Suprapubic skin (tissue), 4 donors: ENCODE measurements at regions not wholly inside any gene's neighbourhood (a gene's known extent, or its start where the extent isn't known, plus 50 kb on each side); places are given as distances from the start of the nearest gene placed in this dataset.

Experiments
- DNase-seq, 2 donors: peaks; one replicate each; pipeline ENCODE4 v3.0.0-alpha.2; 2019; ENCODE audit warnings: low spot score in 2 of 2
- H3K27ac ChIP-seq: fragments of 200-600 bp; sonication (generic); one replicate; pipeline ENCODE4 v1.5.1; 2019
- H3K27me3 ChIP-seq: fragments of 200-600 bp; sonication (generic); one replicate; pipeline ENCODE4 v1.5.1; 2019
- H3K36me3 ChIP-seq: fragments of 200-600 bp; sonication (generic); one replicate; pipeline ENCODE4 v1.5.1; 2019
- H3K4me1 ChIP-seq: fragments of 200-600 bp; sonication (generic); one replicate; pipeline ENCODE4 v1.5.1; 2019
- H3K4me3 ChIP-seq: fragments of 200-600 bp; sonication (generic); one replicate; pipeline ENCODE4 v1.5.1; 2019; ENCODE audit warnings: mild to moderate bottlenecking
- H3K9me3 ChIP-seq: fragments of 200-600 bp; sonication (generic); one replicate; pipeline ENCODE4 v1.5.1; 2019
- EP300 ChIP-seq: sonication (generic); formaldehyde crosslinking; IDR thresholded peaks from one replicate; pipeline ENCODE4 v1.6.1; 2017; ENCODE audit warnings: antibody characterized with exemption
- POLR2A ChIP-seq, 2 donors: fragments of 450-650 bp; IDR thresholded peaks; one replicate each; pipeline ENCODE4 v1.6.1; 2017; ENCODE audit warnings: antibody characterized with exemption in 2 of 2, mild to moderate bottlenecking in 2 of 2, moderate library complexity in 2 of 2
- POLR2AphosphoS5 ChIP-seq, 3 donors: sonication (generic); formaldehyde crosslinking; IDR thresholded peaks; one replicate each; pipeline ENCODE4 v1.6.1; 2017; ENCODE audit warnings: antibody characterized with exemption in 3 of 3
- WGBS: methylation state at CpG from one replicate; pipeline ENCODE4 v1.1.5; 2018; 5-methylcytosine and 5-hydroxymethylcytosine counted together
- TF ChIP-seq, protein P1 (sequence below), 2 donors: fragments of 200-600 bp in 1 of 2; fragments of 450-650 bp in 1 of 2; sonication (generic) in 1 of 2; IDR thresholded peaks; one replicate each; pipeline ENCODE4 v1.5.1; 2016 to 2019; ENCODE audit warnings: antibody characterized with exemption in 2 of 2, mild to moderate bottlenecking in 1 of 2, moderate library complexity in 1 of 2

DNA sequence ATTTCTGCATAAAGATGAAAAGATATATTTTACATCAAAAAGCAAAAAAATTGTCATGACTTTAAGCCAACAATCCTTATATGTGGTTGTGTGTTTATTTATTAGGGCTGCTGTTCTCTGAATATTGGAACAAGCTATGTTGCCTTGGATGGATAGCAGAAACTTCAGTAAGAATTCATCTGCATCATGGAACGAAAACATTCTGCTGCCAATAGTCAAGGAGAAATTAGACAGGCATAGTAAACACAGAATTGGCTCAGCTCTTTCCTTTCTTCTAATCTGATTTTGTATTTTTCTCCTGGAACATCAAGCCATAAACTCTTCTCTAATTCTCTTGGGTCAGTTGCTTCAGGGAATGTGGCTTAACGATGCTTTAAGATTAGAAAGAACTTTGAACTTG lies 1257.0 kb downstream of the NLGN4X start:
- no peaks in the 10 kb centered on the region for H3K27me3 ChIP-seq
- no peak overlapping the region for H3K27ac ChIP-seq
- no peaks in the 10 kb centered on the region for H3K9me3 ChIP-seq
- H3K4me1 ChIP-seq = no peaks in the 10 kb centered on the region
- DNase-seq = no peak
- no peaks in the 10 kb centered on the region for H3K36me3 ChIP-seq
- 69% methylated on average over 2 of the region's 2 CpGs for WGBS
- no peak for TF ChIP-seq POLR2A (IDR thresholded peaks at IDR 0.05)
- no peak for TF ChIP-seq POLR2AphosphoS5 (IDR thresholded peaks at IDR 0.05)
- TF ChIP-seq, protein P1, sequence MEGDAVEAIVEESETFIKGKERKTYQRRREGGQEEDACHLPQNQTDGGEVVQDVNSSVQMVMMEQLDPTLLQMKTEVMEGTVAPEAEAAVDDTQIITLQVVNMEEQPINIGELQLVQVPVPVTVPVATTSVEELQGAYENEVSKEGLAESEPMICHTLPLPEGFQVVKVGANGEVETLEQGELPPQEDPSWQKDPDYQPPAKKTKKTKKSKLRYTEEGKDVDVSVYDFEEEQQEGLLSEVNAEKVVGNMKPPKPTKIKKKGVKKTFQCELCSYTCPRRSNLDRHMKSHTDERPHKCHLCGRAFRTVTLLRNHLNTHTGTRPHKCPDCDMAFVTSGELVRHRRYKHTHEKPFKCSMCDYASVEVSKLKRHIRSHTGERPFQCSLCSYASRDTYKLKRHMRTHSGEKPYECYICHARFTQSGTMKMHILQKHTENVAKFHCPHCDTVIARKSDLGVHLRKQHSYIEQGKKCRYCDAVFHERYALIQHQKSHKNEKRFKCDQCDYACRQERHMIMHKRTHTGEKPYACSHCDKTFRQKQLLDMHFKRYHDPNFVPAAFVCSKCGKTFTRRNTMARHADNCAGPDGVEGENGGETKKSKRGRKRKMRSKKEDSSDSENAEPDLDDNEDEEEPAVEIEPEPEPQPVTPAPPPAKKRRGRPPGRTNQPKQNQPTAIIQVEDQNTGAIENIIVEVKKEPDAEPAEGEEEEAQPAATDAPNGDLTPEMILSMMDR (IDR thresholded peaks at IDR 0.05) = no peak
- no peak for TF ChIP-seq EP300
- H3K4me3 ChIP-seq = no peak overlapping the region

DNA sequence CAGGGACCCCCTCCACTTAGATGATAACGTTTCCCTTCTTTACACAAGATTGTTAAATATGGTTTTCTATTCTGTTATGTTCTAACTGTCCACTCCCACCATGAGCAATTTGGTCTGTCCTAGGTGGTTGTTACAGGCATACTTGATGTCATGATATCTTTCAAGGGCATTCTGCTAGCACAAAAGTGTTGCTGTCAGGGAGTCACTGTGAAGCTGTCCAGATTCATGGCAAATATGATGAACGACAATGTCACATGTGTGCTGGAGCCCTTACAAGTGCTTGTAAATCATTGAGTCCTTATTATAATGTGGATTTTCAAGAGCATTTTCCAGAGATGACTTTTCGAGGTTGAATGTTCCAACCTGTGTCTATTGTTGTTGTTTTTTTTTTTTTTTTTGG lies 1250.7 kb upstream of the PRKX start:
- Histone ChIP-seq H3K36me3 (no peaks in the 10 kb centered on the region), H3K27me3 (no peaks in the 10 kb centered on the region), H3K4me3 (no peak overlapping the region), H3K9me3 (no peaks in the 10 kb centered on the region), H3K4me1 (no peaks in the 10 kb centered on the region), H3K27ac (no peak overlapping the region)
- TF ChIP-seq EP300 (no peak), POLR2AphosphoS5 (IDR thresholded peaks at IDR 0.05) (no peak), POLR2A (IDR thresholded peaks at IDR 0.05) (no peak)
- TF ChIP-seq, protein P1 (IDR thresholded peaks at IDR 0.05) = no peak
- WGBS = 72% methylated on average over 3 of the region's 3 CpGs
- DNase-seq = no peak

DNA sequence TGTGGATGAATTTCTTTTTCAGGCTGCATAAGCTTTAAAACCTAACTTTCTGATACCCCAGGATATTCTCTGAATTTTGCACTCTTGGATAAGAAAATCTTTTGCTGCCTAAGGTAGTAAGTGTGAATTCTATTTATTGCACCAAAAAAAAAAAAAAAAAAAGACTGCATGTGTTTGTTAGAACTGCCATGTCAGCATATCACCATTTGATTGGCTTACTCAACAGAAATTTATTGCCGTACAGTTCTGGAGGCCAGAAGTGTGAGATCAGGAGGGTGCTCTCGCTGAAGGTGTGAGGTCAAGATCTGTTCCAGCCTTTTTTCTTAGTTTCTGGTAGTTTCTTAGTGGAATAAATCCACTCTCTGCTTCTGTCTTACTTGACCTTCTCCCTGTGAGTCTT lies 1250.0 kb upstream of the PRKX start:
- Histone ChIP-seq H3K9me3 (no peaks in the 10 kb centered on the region), H3K4me1 (no peaks in the 10 kb centered on the region), H3K36me3 (no peaks in the 10 kb centered on the region), H3K27ac (no peak overlapping the region), H3K4me3 (no peak overlapping the region), H3K27me3 (no peaks in the 10 kb centered on the region)
- WGBS = 85% methylated on average over 2 of the region's 2 CpGs
- TF ChIP-seq, protein P1 (IDR thresholded peaks at IDR 0.05) = no peak
- no peak for TF ChIP-seq POLR2A (IDR thresholded peaks at IDR 0.05)
- no peak for TF ChIP-seq EP300
- TF ChIP-seq POLR2AphosphoS5 (IDR thresholded peaks at IDR 0.05) = no peak
- no peak for DNase-seq

DNA sequence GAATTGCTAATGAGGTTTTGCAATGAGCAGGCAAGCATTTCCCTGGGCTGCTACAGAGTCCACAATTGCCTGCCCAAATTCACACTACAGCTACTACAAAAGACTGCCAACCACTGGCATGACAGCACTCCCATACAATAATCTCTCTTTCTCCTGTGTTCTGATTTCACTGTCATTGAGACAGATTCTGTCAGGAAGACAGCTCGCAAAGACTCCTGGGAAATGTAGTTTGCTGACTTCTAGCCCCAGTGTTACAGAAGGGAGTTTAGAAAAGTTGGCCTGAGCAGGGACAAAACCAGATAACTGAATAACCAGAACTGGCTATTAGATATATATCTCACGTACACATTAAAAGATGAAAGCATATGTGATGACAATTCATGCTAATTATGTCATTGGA lies 1231.3 kb upstream of the PRKX start:
- Histone ChIP-seq H3K4me3 (no peak overlapping the region), H3K27me3 (no peaks in the 10 kb centered on the region), H3K4me1 (no peaks in the 10 kb centered on the region), H3K27ac (no peak overlapping the region), H3K9me3 (no peaks in the 10 kb centered on the region), H3K36me3 (no peaks in the 10 kb centered on the region)
- 87% methylated on average over 2 of the region's 2 CpGs for WGBS
- no peak for DNase-seq
- TF ChIP-seq EP300 (no peak), POLR2AphosphoS5 (IDR thresholded peaks at IDR 0.05) (no peak), POLR2A (IDR thresholded peaks at IDR 0.05) (no peak)
- TF ChIP-seq, protein P1 (IDR thresholded peaks at IDR 0.05) = no peak

DNA sequence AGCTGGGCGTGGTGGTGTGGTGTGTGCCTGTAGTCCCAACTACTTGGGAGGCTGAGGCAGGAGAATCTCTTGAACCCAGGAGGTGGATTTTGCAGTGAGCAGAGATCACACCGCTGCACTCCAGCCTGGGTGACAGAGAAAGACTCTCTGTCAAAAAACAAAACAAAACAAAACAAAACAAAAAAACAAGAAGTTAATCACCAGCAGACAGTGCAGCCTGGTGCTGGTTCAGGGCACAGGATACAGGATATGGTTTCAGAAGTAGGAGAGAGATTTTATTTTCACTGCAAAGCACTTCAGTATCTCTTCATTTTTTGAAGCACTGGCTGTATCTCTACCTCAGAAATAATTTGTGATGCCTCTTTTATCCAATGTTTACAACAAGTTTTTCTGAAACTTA lies 1222.9 kb upstream of the PRKX start:
- WGBS = 95% methylated on average over 2 of the region's 2 CpGs
- Histone ChIP-seq H3K27ac (no peak overlapping the region), H3K27me3 (no peaks in the 10 kb centered on the region), H3K9me3 (no peaks in the 10 kb centered on the region), H3K4me1 (no peaks in the 10 kb centered on the region), H3K4me3 (no peak overlapping the region), H3K36me3 (no peaks in the 10 kb centered on the region)
- DNase-seq = no peak
- no peak for TF ChIP-seq POLR2AphosphoS5 (IDR thresholded peaks at IDR 0.05)
- TF ChIP-seq POLR2A (IDR thresholded peaks at IDR 0.05) = no peak
- TF ChIP-seq, protein P1 (IDR thresholded peaks at IDR 0.05) = no peak
- no peak for TF ChIP-seq EP300
